Astrocyte (in vitro differentiated cells and primary cell): ENCODE measurements at regions not wholly inside any gene's neighbourhood (a gene's known extent, or its start where the extent isn't known, plus 50 kb on each side); places are given as distances from the start of the nearest gene placed in this dataset.

ENCODE experiments used
- DNase-seq: peaks from one replicate; pipeline ENCODE4 v3.0.0-alpha.2; 2010; ENCODE audit warnings: low read depth
- FAIRE-seq: peaks from 2 replicates; lab custom pipeline; 2011; peaks lifted over from hg19 to GRCh38; lab: Jason Lieb, UNC
- H2AFZ ChIP-seq: 2 replicates; pipeline ENCODE4 v1.6.0; 2012; ENCODE audit warnings: low read depth, low read length, inconsistent platforms
- H3K27ac ChIP-seq: 2 replicates; pipeline ENCODE4 v1.5.1; 2011; ENCODE audit warnings: low read depth, low read length, inconsistent platforms
- H3K27me3 ChIP-seq: 2 replicates; pipeline ENCODE4 v1.6.0; 2011; ENCODE audit warnings: low read length, inconsistent platforms; ENCODE audit not compliant: insufficient read depth
- H3K36me3 ChIP-seq: 2 replicates; pipeline ENCODE4 v1.5.1; 2011; ENCODE audit warnings: low read length, inconsistent platforms; ENCODE audit not compliant: insufficient read depth
- H3K4me1 ChIP-seq: 2 replicates; pipeline ENCODE4 v1.5.1; 2011; ENCODE audit warnings: low read length, inconsistent platforms; ENCODE audit not compliant: insufficient read depth
- H3K4me2 ChIP-seq: 2 replicates; pipeline ENCODE4 v1.6.0; 2012; ENCODE audit warnings: low read length, inconsistent platforms
- H3K4me3 ChIP-seq: 2 replicates; pipeline ENCODE4 v1.5.1; 2011; ENCODE audit warnings: low read depth, mild to moderate bottlenecking, low read length, inconsistent platforms; ENCODE audit not compliant: insufficient read depth
- H3K79me2 ChIP-seq: 2 replicates; pipeline ENCODE4 v1.6.0; 2012; ENCODE audit warnings: mild to moderate bottlenecking, low read length, inconsistent platforms; ENCODE audit not compliant: insufficient read depth
- H3K9ac ChIP-seq: 2 replicates; pipeline ENCODE4 v1.6.0; 2012; ENCODE audit warnings: mild to moderate bottlenecking, low read length, inconsistent platforms
- H3K9me3 ChIP-seq: 2 replicates; pipeline ENCODE4 v1.5.1; 2012; ENCODE audit warnings: low read depth, mild to moderate bottlenecking, low read length, inconsistent platforms; ENCODE audit not compliant: insufficient read depth
- H4K20me1 ChIP-seq: 2 replicates; pipeline ENCODE4 v1.6.0; 2012; ENCODE audit warnings: low read length, inconsistent platforms; ENCODE audit not compliant: insufficient read depth
- H3K27ac Mint-ChIP-seq: one replicate; pipeline ENCODE4 v1.8.0; 2021; ENCODE audit warnings: mild to moderate bottlenecking, mixed read lengths; ENCODE audit not compliant: unreplicated experiment
- H3K27me3 Mint-ChIP-seq: one replicate; pipeline ENCODE4 v1.8.0; 2021; ENCODE audit warnings: low read depth, mixed read lengths; ENCODE audit not compliant: unreplicated experiment
- H3K36me3 Mint-ChIP-seq: one replicate; pipeline ENCODE4 v1.8.0; 2021; ENCODE audit warnings: low read depth, mixed read lengths; ENCODE audit not compliant: unreplicated experiment
- H3K4me1 Mint-ChIP-seq: one replicate; pipeline ENCODE4 v1.8.0; 2021; ENCODE audit warnings: low read depth, mixed read lengths; ENCODE audit not compliant: unreplicated experiment
- H3K4me3 Mint-ChIP-seq: one replicate; pipeline ENCODE4 v1.8.0; 2021; ENCODE audit warnings: mild to moderate bottlenecking, moderate library complexity, mixed read lengths; ENCODE audit not compliant: unreplicated experiment
- H3K9me3 Mint-ChIP-seq: one replicate; pipeline ENCODE4 v1.8.0; 2021; ENCODE audit warnings: mild to moderate bottlenecking, mixed read lengths; ENCODE audit not compliant: unreplicated experiment
- EZH2 ChIP-seq: IDR thresholded peaks from 2 replicates; pipeline ENCODE4 v1.6.1; 2012; ENCODE audit warnings: mild to moderate bottlenecking, low read length, inconsistent platforms; ENCODE audit not compliant: insufficient read depth
- TF ChIP-seq, protein P1 (sequence below): IDR thresholded peaks from 2 replicates; pipeline ENCODE4 v1.5.1; 2011; ENCODE audit warnings: low read depth, mild to moderate bottlenecking, inconsistent platforms, low read length, moderate library complexity; ENCODE audit not compliant: insufficient read depth

DNA sequence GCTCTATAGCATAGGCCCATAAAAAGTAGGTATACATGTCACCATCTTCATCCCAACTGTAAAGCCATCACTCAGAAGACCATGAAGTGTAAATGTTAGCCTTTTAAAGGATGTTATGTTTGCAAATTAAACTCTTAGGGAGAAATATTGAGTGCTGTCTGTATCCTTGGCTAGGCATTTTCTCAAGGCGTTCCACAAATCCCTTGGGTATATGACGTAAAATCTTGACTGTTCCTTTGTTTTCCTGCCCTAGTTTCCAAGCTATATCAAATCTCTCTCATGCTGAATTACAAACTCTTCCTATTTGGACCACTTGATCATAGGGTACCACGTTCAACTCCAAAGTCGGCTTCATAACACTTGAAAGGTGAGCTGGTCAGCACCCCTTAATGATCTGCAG is 486.2 kb downstream of the HDGFL1 start:
- Histone ChIP-seq H3K27me3 (no peaks in the 10 kb centered on the region), H3K4me3 (no peak overlapping the region), H3K27ac (no peak overlapping the region), H4K20me1 (no peaks in the 10 kb centered on the region), H3K4me1 (no peaks in the 10 kb centered on the region), H3K79me2 (no peaks in the 10 kb centered on the region), H3K36me3 (no peaks in the 10 kb centered on the region), H2AFZ (no peak overlapping the region), H3K9me3 (no peaks in the 10 kb centered on the region), H3K9ac (no peak overlapping the region), H3K4me2 (no peak overlapping the region)
- Mint-ChIP-seq H3K27ac (no peak overlapping the region), H3K36me3 (no peaks in the 10 kb centered on the region), H3K9me3 (peaks cover 7% of the 10 kb centered on the region), H3K4me3 (no peak overlapping the region), H3K4me1 (no peaks in the 10 kb centered on the region), H3K27me3 (no peaks in the 10 kb centered on the region)
- DNase-seq (no peak), FAIRE-seq (no peak)
- TF ChIP-seq, protein P1, sequence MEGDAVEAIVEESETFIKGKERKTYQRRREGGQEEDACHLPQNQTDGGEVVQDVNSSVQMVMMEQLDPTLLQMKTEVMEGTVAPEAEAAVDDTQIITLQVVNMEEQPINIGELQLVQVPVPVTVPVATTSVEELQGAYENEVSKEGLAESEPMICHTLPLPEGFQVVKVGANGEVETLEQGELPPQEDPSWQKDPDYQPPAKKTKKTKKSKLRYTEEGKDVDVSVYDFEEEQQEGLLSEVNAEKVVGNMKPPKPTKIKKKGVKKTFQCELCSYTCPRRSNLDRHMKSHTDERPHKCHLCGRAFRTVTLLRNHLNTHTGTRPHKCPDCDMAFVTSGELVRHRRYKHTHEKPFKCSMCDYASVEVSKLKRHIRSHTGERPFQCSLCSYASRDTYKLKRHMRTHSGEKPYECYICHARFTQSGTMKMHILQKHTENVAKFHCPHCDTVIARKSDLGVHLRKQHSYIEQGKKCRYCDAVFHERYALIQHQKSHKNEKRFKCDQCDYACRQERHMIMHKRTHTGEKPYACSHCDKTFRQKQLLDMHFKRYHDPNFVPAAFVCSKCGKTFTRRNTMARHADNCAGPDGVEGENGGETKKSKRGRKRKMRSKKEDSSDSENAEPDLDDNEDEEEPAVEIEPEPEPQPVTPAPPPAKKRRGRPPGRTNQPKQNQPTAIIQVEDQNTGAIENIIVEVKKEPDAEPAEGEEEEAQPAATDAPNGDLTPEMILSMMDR = no peak
- TF ChIP-seq EZH2 = no peak

DNA sequence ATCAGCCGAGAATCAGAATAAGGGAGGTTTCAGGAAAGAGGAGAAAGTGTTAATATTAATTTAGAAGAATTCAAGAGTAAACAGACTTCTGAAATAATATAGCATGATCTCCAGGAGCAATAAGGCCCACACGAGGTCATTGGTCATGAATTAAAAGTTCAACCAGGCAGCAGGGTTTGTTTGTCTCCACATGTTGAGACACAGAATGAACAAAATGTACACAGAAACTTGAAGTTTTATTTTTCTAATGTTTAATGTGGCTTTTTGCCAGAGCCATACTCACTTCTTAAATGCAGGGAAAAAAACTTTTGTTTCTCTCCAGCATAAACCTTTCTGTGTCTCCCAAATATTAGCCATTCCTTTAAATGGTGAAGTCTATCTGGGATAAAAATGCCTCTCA is 504.5 kb downstream of the HDGFL1 start:
- DNase-seq (no peak), FAIRE-seq (no peak)

DNA sequence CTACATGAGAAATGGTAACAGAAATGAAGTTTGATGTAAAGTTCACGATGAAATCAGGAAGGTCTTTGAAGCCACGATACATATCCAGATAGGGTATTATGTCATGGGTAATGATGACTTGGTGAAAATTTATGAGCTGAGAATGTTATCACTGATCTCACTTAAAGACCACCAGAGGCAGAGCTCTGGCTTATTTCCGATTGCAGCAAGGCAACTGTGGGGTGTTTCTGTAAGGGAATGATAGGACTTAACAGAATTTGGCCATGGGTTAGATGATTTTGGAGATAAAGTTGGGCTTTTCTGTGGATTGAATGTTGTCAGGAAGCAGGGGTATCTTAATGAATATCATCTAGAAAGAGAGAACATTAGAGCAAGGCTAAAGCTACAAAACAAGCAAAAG is 508.4 kb downstream of the HDGFL1 start:
- H3K27me3 Mint-ChIP-seq = no peaks in the 10 kb centered on the region
- Histone ChIP-seq H2AFZ (no peak overlapping the region), H3K36me3 (no peaks in the 10 kb centered on the region), H4K20me1 (no peaks in the 10 kb centered on the region), H3K79me2 (no peaks in the 10 kb centered on the region), H3K4me2 (no peak overlapping the region), H3K4me1 (no peaks in the 10 kb centered on the region), H3K27ac (no peak overlapping the region), H3K9me3 (no peaks in the 10 kb centered on the region), H3K27me3 (no peaks in the 10 kb centered on the region), H3K4me3 (no peak overlapping the region), H3K9ac (no peak overlapping the region)
- no peaks in the 10 kb centered on the region for H3K4me1 Mint-ChIP-seq
- H3K27ac Mint-ChIP-seq = no peak overlapping the region
- H3K4me3 Mint-ChIP-seq = no peak overlapping the region
- no peaks in the 10 kb centered on the region for H3K36me3 Mint-ChIP-seq
- no peak for FAIRE-seq
- TF ChIP-seq, protein P1 = no peak
- no peak for TF ChIP-seq EZH2
- peaks cover 2% of the 10 kb centered on the region for H3K9me3 Mint-ChIP-seq
- DNase-seq = no peak

More for the DNA sequence above, 504.5 kb downstream of the HDGFL1 start:
- Histone ChIP-seq H3K4me2 (no peak overlapping the region), H3K9me3 (no peaks in the 10 kb centered on the region), H2AFZ (no peak overlapping the region), H3K4me1 (no peaks in the 10 kb centered on the region), H3K27me3 (no peaks in the 10 kb centered on the region), H3K9ac (no peak overlapping the region), H3K79me2 (no peaks in the 10 kb centered on the region), H4K20me1 (no peaks in the 10 kb centered on the region), H3K27ac (no peak overlapping the region), H3K36me3 (no peaks in the 10 kb centered on the region), H3K4me3 (no peak overlapping the region)
- no peaks in the 10 kb centered on the region for H3K27me3 Mint-ChIP-seq
- no peaks in the 10 kb centered on the region for H3K4me1 Mint-ChIP-seq
- H3K27ac Mint-ChIP-seq = no peak overlapping the region
- no peaks in the 10 kb centered on the region for H3K36me3 Mint-ChIP-seq
- TF ChIP-seq, protein P1 = no peak
- no peak for TF ChIP-seq EZH2
- H3K9me3 Mint-ChIP-seq = peaks cover 10% of the 10 kb centered on the region
- H3K4me3 Mint-ChIP-seq = no peak overlapping the region
